Kidney tubule cell (primary cell): ENCODE measurements at regions not wholly inside any gene's neighbourhood (a gene's known extent, or its start where the extent isn't known, plus 50 kb on each side); places are given as distances from the start of the nearest gene placed in this dataset.
"Not testable (repeated sequence)": the region's sequence is repeated elsewhere in the genome, so short reads cannot be mapped to it uniquely, and the experiment has no call there.

ENCODE experiments used
- DNase-seq: peaks from one replicate; pipeline ENCODE4 v3.0.0-alpha.2; 2018; ENCODE audit warnings: low spot score

DNA sequence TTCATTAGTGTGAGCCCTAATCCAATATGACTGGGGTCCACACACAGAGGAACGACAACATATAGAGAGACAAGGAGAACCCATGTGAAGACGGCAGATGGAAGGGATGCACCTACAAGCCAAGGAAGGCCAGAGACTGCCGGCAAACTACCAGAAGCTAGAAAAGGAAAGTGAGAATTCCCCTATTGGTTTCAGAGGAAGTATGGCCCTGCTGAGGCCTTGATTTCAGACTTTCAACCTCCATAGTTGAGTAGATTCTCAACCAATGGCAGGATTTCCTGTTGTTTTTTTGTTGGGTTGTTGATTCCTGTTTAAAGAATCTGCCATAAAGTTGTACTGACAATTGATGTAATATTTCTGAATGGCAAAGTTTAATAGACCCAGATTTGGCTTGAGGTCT lies 241.5 kb downstream of the SATB2 start:
- no peak for DNase-seq

DNA sequence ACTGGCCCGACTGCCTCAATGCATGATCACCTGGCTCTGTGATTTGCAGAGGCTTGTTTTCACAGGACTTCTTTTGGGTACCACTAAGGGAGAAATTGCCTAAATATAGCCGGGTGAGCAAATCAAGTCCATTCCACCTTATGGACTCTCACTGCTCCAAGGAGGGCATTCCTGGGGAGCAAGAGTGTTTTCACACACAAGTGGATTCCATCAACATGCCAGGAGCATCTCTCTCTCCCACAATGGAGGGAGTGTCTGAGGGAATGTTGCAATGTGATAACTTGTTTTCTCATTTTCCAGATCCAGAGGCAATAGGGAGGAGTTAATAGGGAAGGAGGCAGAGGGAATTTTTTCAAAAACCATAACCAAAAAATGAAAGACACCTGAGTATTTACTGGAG lies 250.7 kb downstream of the SATB2 start:
- DNase-seq, result no peak

DNA sequence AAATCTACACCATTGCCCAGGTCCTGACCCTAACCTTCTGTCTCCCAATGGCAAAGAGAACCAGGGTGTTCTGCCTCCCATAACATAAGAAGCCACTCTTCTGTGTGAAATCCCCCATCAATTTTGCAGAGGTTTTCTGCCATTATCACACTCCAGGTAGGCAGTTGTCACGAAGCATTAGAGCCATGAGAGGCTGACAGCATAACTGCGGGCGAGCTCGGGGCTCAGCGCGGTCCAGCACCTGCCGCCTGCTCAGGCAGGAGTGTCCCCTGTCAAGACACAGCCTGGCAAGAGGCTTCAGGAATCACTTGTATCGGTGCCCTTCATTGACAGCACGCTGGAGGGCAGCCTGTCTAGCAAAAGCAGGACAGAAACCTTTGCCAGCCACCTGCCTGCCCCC lies 251.2 kb downstream of the SATB2 start:
- no peak for DNase-seq

- DNase-seq, result no peak
Measured at GRCh38 chr2:199202964-199203363, 254.8 kb downstream of the SATB2 start.

GRCh38 chr2:199201539-199201938 lies 256.2 kb downstream of the SATB2 start:
- DNase-seq, result no peak

- DNase-seq, result no peak
Measured at GRCh38 chr2:199199797-199200196, 257.9 kb downstream of the SATB2 start.

DNA sequence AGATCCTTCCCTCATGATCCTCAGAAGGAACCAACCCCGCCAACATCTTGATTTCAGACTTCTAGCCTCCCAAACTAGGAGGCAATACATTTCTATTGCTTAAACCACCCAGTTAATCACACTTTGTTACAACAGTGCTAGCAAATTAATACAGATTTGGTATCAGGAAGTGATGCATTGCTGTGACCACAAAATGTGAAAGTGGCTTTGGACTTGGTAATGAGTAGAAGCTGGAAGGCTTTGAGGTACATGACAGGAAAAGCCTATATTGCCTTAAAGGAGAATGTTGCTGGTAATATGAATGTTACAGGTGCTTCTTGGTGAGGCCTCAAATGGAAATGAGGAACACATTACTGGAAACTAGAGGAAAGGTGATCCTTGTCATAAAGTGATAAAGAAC lies 260.3 kb downstream of the SATB2 start:
- DNase-seq, result peak; percentile 26

DNA sequence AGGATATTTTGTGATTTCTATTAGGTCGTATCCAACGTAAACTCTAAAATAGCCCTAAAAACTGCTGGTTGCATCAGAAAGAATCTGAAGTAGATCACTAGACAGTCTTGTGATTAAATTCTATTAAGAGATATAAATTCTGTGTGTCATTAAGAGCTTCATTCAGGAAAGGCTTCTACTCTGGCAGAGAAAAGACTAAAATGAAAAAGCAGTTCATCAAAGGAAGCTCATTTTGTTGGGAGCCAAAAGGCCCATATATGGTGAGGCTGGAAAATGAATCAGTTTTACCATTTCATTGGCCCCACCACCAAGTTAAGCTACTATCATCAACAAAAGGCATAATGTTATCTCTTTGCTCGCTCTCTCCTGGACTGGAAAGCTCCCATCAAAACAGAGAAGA lies 261.1 kb downstream of the SATB2 start:
- no peak for DNase-seq

DNA sequence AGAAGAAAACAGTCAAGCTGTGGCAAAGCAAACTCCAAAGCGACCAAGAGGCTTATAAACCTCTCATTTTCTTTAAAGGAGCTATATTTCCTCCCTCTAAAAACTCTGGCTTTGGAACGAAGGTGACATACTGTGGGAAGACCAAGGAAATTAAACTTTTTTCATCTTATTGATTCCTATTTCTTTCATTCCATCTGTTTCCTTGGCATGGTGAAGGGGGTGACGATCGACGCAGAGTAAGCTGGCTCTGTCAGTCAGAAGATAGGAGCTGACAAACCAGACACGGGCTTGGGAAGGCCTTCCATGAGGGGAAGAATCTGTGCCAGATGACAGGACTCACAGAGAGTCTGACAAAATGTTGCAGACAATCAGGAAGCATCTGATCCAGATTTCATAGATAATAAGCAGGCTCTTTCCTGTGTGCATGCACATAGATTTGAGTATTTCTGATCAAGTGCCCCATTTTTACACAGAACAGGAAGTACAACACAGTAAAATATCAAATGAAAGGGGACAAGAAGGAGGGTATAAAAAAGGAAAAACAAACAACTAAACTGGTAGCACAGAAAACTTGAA lies 261.7 kb downstream of the SATB2 start:
- DNase-seq, result no peak

- no peak for DNase-seq
Measured at GRCh38 chr2:199191461-199191860, 266.3 kb downstream of the SATB2 start.

DNA sequence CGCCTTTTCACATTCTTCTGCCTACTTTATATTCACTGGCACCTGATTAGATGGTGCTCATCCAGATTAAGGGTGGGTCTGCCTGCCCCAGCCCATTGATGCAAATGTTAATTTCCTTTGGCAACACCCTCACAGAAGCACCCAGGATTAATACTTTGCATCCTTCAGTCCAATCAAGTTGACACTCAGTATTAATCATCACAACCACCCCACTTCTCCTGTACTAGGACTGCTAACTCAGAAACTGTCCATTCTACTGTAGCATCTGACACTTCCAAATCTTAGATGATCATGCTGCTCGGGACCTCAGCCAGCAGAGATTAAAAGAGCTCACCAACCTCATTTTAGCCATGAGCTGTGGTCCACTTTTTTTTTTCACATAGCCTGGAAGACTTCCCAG lies 268.5 kb downstream of the SATB2 start:
- no peak for DNase-seq

DNA sequence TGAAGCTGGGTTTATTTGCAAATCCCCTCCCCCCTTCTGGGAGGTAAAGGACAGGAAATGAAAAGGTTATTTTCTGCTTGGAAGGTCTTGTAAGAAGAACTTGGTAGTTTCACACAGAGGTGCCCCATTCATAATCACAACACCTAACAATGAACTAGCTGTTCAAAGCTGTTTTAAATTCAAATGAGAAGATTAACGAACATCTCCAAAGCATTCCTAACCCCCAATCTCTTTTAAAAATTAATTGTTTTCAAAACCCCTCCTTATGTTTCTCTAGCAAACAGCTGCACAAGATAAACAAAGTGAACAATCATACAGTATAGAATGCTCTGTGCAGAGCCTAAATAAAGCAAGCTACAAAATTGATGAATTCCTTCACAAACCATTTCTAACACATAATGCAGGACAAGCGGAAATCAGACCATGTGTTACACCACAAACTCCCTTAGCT lies 271.4 kb downstream of the SATB2 start:
- DNase-seq, result no peak

- not testable (repeated sequence) for DNase-seq
Measured at GRCh38 chr2:199185174-199185573, 272.6 kb downstream of the SATB2 start.

GRCh38 chr2:199163613-199164458 lies 293.9 kb downstream of the SATB2 start:
- no peak for DNase-seq

DNA sequence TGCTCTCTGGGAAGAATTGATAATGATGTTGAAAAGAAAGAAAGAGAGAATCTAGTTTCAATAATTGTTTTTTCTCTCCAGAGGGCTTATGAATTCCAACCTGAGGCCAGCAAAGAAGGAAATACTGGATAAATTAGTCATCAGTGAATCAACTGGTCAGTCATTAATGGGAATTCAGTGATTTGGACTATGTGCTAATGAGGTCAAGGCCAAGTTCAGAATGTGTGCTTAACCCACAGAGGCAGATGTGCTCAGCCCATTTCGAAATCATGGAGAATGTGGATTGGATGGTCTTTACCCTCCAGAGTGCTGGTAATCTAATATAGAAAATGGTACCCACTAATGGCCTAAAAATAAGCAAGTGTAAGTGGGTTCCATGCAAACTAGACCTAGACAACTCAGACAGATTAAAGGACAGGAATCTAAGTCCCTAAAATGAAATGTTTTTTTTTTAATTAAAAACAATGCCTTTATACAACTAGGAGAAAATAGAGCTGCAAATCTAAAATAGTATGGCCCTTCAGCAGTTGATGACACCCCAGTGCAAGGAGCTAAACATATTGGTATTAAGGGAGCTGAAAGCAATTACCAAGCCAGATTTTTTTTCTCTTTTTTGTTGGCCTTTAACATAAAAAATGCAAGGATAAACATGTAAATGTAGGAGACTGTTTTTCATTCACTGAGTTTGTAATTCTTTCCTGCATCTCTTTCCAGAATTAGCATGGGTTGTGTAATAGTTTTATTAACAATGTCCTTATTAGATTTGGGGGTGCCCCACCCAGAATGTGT lies 296.9 kb downstream of the SATB2 start:
- peak; percentile 94 for DNase-seq

DNA sequence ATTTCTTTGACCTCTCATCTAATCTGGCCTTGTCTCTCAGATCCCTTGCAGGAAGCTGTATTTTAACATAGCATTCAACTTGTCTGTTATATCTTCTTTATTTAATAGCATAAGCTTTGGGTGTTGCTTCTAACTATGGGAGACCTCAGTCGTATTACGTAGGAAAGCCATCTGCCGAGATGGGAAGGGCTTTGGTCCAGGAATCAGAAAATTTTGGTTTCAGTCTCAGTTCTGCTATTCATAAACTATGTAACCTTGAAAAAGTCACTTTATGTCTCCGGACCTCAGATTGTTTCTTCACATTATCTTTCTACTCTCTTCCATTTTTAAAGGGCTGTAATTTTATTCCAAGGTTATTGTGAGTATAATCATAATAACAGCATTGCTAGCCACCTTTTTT lies 297.7 kb downstream of the SATB2 start:
- no peak for DNase-seq

DNA sequence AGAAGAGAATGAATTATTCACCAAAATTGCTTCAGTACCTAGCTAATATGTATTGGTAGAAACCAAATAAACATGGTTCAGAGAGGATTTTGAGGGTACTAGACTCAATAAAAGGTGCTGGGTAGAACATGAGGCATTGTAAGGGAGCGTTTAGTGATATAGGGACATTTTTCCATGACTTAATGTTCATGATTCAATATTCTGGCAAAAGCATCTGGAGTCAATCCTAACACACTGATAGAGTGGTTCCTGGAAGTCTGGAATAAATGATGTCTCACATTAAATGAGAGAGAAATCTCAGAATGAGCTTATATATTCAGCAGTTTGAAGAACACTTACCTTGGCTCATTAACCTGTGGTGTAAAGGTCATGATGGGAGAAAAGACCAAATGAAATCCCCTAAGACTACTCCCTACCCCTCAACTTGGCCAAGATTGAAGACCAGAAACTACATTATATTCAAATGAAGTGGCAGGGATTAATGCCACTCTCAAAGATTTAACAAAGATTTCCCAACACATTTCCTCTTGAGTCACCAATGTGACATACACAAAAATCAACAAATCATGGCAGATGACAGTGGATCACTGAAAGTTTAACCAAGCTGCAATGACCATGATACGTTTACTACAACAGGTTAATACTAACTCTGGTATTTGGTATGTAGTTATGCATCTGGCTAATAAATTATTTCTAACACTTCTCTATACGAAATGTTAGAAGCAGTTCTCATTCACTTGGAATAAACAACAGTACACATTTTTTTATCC lies 309.5 kb downstream of the SATB2 start:
- DNase-seq, result peak; percentile 86

DNA sequence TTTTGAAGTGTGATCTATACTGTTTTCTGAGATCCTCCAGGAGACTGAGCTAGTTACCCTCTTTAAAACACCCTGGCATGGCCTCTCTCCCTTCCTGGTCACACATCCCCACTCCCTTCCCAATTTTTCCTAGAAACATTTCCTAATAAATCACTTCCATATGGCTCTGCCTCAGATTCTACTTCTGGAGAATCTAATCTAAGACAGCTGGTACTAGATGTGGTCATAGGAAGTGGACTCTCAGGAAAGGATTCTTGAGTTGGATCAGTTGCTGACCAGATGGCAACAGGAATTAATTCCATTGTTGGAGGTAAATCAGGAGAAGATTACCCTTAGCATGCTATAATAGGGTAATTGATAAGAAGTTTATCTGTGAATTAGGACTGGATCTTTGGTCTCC lies 310.5 kb downstream of the SATB2 start:
- no peak for DNase-seq

DNA sequence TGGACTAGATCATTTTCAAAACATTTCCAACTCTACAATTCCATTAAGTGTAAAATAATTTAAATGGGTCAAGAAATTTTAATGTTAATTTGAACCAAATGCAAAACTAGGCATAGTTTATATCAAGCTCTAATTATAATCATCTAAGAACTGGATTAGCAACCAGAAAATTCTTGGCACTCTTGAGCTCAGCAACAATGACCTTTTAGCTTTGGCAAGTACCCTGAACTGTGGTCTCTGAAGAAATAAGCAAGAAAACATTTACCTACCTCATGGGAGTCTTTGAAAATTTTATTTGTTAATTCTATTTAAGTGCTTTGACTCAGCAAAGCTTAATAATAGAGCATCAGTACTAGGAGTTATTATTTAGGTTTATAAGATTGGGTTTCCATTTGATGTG lies 313.2 kb downstream of the SATB2 start:
- DNase-seq, result no peak

DNA sequence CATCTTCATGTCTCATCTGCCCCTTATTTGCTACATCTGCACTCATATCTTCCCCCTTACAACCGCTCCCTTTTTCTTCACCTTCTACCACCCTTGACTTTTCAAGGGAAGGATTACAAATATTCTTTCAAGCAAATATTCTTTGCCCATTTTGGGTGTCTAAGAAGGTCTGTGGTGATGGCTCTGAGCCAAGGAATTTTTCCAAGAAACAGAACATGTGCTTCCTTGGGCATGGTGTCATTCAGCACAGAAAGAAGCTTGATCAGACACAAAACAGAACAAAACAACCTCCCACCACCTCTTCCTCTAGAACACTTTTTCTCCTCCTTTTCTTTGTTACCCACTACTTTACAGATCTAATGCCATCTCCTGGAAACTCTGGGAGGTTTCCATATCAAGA lies 313.7 kb downstream of the SATB2 start:
- DNase-seq, result peak; percentile 32

DNA sequence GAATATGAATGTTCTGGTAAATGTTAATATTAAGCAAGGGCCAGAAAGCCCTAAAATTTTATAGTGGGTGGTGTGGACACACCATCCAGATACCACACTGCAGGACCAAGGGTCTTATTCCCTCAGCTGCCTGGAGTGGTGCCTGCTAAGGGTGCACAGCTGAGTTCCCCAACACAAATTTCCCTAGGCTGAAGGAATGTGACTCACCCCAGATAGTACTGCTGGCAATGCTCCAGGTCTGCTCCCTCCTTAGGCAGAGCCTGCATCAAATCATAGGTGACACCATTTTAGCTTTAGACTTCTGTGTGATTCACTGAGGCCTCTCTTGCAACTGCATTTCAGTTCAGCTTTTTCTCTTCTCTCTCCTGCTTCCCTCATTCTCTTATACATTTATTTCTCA lies 321.1 kb downstream of the SATB2 start:
- DNase-seq, result peak; percentile 87

GRCh38 chr2:199136242-199136641 lies 321.5 kb downstream of the SATB2 start:
- DNase-seq, result peak; percentile 13
